Spleen (tissue), 11 donors: ENCODE measurements at regions not wholly inside any gene's neighbourhood (a gene's known extent, or its start where the extent isn't known, plus 50 kb on each side); places are given as distances from the start of the nearest gene placed in this dataset.

Experiments used
- DNase-seq: peaks from one replicate; pipeline ENCODE4 v3.0.0-alpha.2; 2020
- H3K27ac ChIP-seq, 8 donors: fragments of 200-600 bp; sonication (generic) in 7 of 8; 1 replicate in 4 of 8; 2 replicates in 4 of 8; pipeline versions ENCODE4 v1.5.0 to v1.8.0; 2016 to 2021; ENCODE audit warnings: inconsistent platforms in 4 of 8, mild to moderate bottlenecking in 4 of 8, moderate library complexity in 1 of 8
- H3K27me3 ChIP-seq, 7 donors: fragments of 200-600 bp; sonication (generic) in 6 of 7; replicated peaks in 1 of 7; 1 replicate in 4 of 7; 2 replicates in 3 of 7; pipeline versions ENCODE4 v1.5.0 to v1.8.0; 2016 to 2021; ENCODE audit warnings: inconsistent platforms in 3 of 7, mild to moderate bottlenecking in 1 of 7
- H3K36me3 ChIP-seq, 6 donors: fragments of 200-600 bp; sonication (generic) in 5 of 6; 1 replicate in 4 of 6; 2 replicates in 2 of 6; pipeline versions ENCODE4 v1.5.0 to v1.8.0; 2016 to 2021; ENCODE audit warnings: inconsistent platforms in 2 of 6
- H3K4me1 ChIP-seq, 6 donors: fragments of 200-600 bp; sonication (generic) in 5 of 6; 1 replicate in 3 of 6; 2 replicates in 3 of 6; pipeline versions ENCODE4 v1.5.0 to v1.8.0; 2016 to 2021; ENCODE audit warnings: inconsistent platforms in 3 of 6
- H3K4me3 ChIP-seq, 8 donors: fragments of 200-600 bp; sonication (generic) in 7 of 8; 1 replicate in 4 of 8; 2 replicates in 4 of 8; pipeline versions ENCODE4 v1.5.0 to v1.8.0; 2016 to 2021; ENCODE audit warnings: inconsistent platforms in 4 of 8, mild to moderate bottlenecking in 4 of 8, moderate library complexity in 2 of 8
- H3K9me3 ChIP-seq, 8 donors: fragments of 200-600 bp; sonication (generic) in 7 of 8; 1 replicate in 4 of 8; 2 replicates in 4 of 8; pipeline versions ENCODE4 v1.5.0 to v1.8.0; 2016 to 2021; ENCODE audit warnings: inconsistent platforms in 4 of 8
- POLR2A ChIP-seq, 3 donors: fragments of 450-650 bp; IDR thresholded peaks; one replicate each; pipeline ENCODE4 v1.5.1; 2017; ENCODE audit warnings: antibody characterized with exemption in 3 of 3, mild to moderate bottlenecking in 1 of 3
- POLR2AphosphoS5 ChIP-seq, 3 donors: sonication (generic); formaldehyde crosslinking; IDR thresholded peaks; one replicate each; pipeline ENCODE4 v1.5.1; 2017; ENCODE audit warnings: antibody characterized with exemption in 3 of 3
- whole genome bisulfite sequencing, 5 donors: extraction: QIAGEN DNeasy Blood & Tissue Kit in 3 of 5; methylation state at CpG; one replicate each; pipeline versions ENCODE4 v1.1.5 to v1.1.7; 2013 to 2018; 5-methylcytosine and 5-hydroxymethylcytosine counted together
- intact Hi-C: fragments of 100-400 bp; cut with DNase I; formaldehyde crosslinking; loops from one replicate; pipeline ENCODE4 v1.15.0; 2023; ENCODE audit warnings: low total_unique reads
- TF ChIP-seq, protein P1 (sequence below), 11 experiments: fragments of 200-600 bp in 7 of 11; fragments of 450-650 bp in 4 of 11; sonication (generic) in 4 of 11; IDR thresholded peaks in 8 of 11; conservative IDR thresholded peaks in 3 of 11; 1 replicate in 7 of 11; 2 replicates in 4 of 11; pipeline versions ENCODE4 v1.4.0 to v1.8.0; 2016 to 2021; ENCODE audit warnings: antibody characterized with exemption in 11 of 11, inconsistent platforms in 4 of 11, mild to moderate bottlenecking in 1 of 11
- donor health status: healthy with polysubstance abuse.
- donor health status: DM: no; HTN: no; CAD: no; lungs with moderate emphysema.
- donor health status: DM: no; HTN: no; CAD: no.
- donor health status: Bipolar disorder and iron deficiency.
- donor health status: healthy.
- donor health status: DM: no; HTN: no; CAD: no.
- donor health status: DM: yes; HTN: yes; CAD: no.

DNA sequence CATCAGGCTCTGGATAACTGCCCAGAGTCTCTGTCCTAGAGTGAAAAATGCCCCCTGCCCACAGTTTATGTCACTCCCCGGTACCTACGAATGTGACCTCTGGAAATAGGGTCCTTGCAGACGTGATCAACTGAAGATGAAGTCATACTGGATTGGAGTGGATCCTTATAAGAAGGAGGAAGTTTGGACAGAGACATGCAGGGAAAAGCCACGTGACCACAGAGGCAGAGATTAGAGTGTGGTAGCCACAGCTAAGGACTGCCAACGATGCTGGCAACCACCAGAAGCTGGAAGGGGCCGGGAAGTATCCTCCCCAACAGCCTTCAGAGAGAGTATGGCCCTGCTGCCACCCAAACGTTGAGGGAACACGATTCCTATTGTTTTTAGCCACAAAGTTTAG lies 101.2 kb upstream of the NCOR2 start:
- 36 to 57% (median 53%) methylated on average over 8 of the region's 8 CpGs for WGBS, 5 donors
- no peaks in the 10 kb centered on the region for H3K27me3 ChIP-seq
- no peak for DNase-seq
- H3K4me3 ChIP-seq: no peak overlapping the region
- TF ChIP-seq POLR2AphosphoS5 (IDR thresholded peaks at IDR 0.05): no peak
- TF ChIP-seq, protein P1, sequence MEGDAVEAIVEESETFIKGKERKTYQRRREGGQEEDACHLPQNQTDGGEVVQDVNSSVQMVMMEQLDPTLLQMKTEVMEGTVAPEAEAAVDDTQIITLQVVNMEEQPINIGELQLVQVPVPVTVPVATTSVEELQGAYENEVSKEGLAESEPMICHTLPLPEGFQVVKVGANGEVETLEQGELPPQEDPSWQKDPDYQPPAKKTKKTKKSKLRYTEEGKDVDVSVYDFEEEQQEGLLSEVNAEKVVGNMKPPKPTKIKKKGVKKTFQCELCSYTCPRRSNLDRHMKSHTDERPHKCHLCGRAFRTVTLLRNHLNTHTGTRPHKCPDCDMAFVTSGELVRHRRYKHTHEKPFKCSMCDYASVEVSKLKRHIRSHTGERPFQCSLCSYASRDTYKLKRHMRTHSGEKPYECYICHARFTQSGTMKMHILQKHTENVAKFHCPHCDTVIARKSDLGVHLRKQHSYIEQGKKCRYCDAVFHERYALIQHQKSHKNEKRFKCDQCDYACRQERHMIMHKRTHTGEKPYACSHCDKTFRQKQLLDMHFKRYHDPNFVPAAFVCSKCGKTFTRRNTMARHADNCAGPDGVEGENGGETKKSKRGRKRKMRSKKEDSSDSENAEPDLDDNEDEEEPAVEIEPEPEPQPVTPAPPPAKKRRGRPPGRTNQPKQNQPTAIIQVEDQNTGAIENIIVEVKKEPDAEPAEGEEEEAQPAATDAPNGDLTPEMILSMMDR (IDR thresholded peaks at IDR 0.05 in 8 of 11, conservative IDR thresholded peaks at IDR 0.05 in 3 of 11): no peak
- TF ChIP-seq POLR2A (IDR thresholded peaks at IDR 0.05): no peak
- H3K9me3 ChIP-seq: peaks cover 0 to 14% (median 8%) of the 10 kb centered on the region in 8 donors
- H3K27ac ChIP-seq: no peak overlapping the region
- intact Hi-C loops: no loop called here
- H3K36me3 ChIP-seq: no peaks in the 10 kb centered on the region
- H3K4me1 ChIP-seq: peaks cover 0 to 27% (median 7%) of the 10 kb centered on the region in 6 donors

- peaks cover 0 to 14% (median 8%) of the 10 kb centered on the region in 8 donors for H3K9me3 ChIP-seq
- peaks cover 0 to 36% (median 11%) of the 10 kb centered on the region in 6 donors for H3K4me1 ChIP-seq
- DNase-seq: no peak
- WGBS, 5 donors: 91 to 94% (median 92%) methylated on average over 16 to 21 of the region's 21 CpGs
- intact Hi-C loops: no loop called here
- no peaks in the 10 kb centered on the region for H3K27me3 ChIP-seq
- no peak for TF ChIP-seq POLR2AphosphoS5 (IDR thresholded peaks at IDR 0.05)
- TF ChIP-seq, protein P1 (IDR thresholded peaks at IDR 0.05 in 8 of 11, conservative IDR thresholded peaks at IDR 0.05 in 3 of 11): no peak
- no peak for TF ChIP-seq POLR2A (IDR thresholded peaks at IDR 0.05)
- no peaks in the 10 kb centered on the region for H3K36me3 ChIP-seq
- no peak overlapping the region for H3K27ac ChIP-seq
- no peak overlapping the region for H3K4me3 ChIP-seq
Measured at GRCh38 chr12:124667506-124668326, 100.3 kb upstream of the NCOR2 start.

DNA sequence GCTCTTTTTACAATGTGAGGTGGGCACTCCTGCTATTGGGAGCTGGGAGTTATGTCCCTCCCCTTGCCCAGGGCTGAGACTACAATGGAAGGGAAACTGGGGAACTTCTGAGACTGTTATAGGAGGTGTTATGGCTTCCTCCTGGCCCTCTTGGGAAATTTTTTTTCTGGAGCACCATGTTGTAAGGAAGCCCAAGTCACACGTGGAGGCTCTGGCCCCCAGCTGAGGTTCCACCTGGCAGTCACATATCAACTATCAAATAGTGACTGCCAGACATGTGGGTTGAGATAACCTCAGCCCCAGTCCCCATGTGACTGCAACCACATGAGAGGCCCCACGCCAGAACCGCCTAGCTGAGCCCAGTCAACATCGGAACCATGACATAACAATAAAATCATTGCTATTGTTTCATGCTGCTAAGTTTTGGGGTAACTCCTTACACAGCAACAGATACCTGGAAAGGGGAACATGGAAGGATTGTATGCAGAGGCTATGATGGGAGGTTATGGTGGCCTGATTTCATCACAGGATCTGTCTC lies 99.4 kb upstream of the NCOR2 start:
- no peak for DNase-seq
- WGBS, 5 donors: 85 to 93% (median 87%) methylated on average over 4 of the region's 4 CpGs
- Histone ChIP-seq H3K4me1 (peaks cover 0 to 39% (median 11%) of the 10 kb centered on the region in 6 donors), H3K27ac (no peak overlapping the region), H3K36me3 (no peaks in the 10 kb centered on the region), H3K4me3 (no peak overlapping the region), H3K27me3 (no peaks in the 10 kb centered on the region), H3K9me3 (peaks cover 0 to 14% (median 8%) of the 10 kb centered on the region in 8 donors)
- intact Hi-C loops: no loop called here
- TF ChIP-seq POLR2AphosphoS5 (IDR thresholded peaks at IDR 0.05) (no peak), POLR2A (IDR thresholded peaks at IDR 0.05) (no peak)
- TF ChIP-seq, protein P1 (IDR thresholded peaks at IDR 0.05 in 8 of 11, conservative IDR thresholded peaks at IDR 0.05 in 3 of 11): no peak

DNA sequence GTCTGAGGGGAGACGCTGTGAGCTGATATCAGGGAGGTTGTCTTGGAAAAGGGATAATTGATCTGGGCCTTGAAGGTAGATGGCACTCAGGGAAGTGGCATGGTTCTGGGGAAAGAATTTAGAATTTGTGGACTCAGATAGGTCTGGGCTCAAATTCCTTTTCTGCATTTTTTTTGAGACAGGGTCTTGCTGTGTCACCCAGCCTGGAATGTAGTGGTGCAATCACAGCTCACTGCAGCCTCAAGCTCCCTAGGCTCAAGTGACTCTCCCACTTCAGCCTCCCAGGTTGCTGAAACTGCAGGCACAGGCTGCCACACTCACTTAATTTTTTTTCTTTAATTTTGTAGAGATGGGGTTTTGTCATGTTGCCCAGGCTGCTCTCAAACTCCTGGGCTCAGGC lies 98.1 kb upstream of the NCOR2 start:
- Histone ChIP-seq H3K27ac (no peak overlapping the region), H3K36me3 (no peaks in the 10 kb centered on the region), H3K4me3 (no peak overlapping the region), H3K9me3 (peaks cover 0 to 14% (median 8%) of the 10 kb centered on the region in 8 donors), H3K4me1 (peaks cover 0 to 39% (median 11%) of the 10 kb centered on the region in 6 donors), H3K27me3 (no peaks in the 10 kb centered on the region)
- no peak for DNase-seq
- 81 to 97% (median 87%) methylated on average over 1 of the region's 1 CpG for WGBS, 5 donors
- no peak for TF ChIP-seq POLR2AphosphoS5 (IDR thresholded peaks at IDR 0.05)
- TF ChIP-seq POLR2A (IDR thresholded peaks at IDR 0.05): no peak
- TF ChIP-seq, protein P1 (IDR thresholded peaks at IDR 0.05 in 8 of 11, conservative IDR thresholded peaks at IDR 0.05 in 3 of 11): no peak
- intact Hi-C loops: no loop called here
